ENCODE measurements at regions not wholly inside any gene's neighbourhood (a gene's known extent, or its start where the extent isn't known, plus 50 kb on each side); places are given as distances from the start of the nearest gene placed in this dataset.

DNA sequence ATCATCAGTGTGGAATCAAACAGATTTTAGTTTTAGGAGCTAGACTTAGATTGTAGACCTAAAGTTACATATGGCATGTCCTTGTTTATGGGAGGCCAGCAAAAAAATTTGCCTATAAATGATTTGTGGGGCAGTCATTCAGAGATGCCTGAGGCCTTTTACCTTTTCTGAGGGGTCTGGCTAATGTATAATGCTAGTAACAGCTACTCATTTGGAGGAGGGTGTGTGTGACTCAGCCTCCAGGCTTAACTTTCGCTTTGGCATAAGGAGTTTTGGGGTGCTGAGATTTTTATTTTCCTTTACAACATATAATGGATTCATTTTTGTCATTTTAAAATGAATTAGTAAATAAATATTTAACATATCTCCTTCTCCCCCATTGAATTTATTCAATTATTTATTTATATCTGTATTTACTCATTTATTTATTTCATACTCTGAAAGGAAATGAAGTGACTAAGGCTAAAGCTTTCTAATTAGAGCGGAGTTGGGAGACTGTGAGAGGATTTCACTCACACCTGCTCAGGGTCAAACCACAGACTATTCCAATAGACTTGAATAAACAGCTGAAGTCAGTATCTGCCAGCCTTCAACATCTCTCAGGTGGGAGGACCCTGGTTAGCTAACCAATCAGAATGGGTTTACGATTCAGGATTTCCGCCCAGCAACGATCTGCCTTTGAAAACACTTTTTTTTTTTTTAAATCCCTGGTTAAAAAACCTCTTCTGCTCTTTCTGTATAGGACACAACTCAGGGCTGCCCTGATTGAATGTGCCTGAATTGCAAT, 487.5 kb upstream of the SGCD start:
- no peak for DNase-seq (ENCODE audit: low read depth)

DNA sequence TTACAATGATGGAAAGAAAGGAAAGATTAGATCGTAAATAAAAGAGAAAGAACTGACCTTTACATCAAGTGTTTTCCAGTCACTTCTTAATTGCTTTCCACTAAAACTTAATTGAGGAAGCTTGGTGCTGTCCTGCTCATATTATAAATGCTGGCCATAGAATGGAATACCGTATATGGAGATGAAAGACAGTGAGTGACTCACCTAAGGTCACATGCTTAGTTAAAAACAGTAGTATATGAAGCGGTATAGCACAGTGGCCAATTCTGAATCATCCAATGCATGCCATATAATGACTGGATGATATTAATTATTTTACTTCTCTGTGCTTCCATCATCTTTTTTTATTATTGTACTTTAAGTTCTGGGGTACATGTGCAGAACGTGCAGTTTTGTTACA, 482.4 kb upstream of the SGCD start:
- DNase-seq (ENCODE audit: low read depth), result no peak

DNA sequence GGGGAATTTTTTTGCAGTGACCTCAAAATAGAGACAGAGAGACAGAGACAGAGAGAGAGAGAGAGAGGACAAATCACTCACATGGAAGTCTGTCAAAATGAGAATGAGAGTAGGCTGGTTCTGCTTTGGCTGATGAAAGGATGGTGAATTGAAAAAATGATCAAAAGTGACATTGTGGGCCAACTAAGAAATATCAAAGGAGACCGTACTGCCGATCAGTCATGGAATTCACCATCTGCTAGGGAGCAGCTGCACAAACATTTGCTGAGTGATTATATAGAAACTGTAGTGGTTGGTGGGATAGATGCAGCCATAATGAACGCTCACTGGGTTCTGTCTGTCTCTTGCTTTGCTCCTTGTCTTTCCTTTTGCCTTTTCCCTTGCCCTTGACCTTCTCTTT, 476.6 kb upstream of the SGCD start:
- no peak for DNase-seq (ENCODE audit: low read depth)

DNA sequence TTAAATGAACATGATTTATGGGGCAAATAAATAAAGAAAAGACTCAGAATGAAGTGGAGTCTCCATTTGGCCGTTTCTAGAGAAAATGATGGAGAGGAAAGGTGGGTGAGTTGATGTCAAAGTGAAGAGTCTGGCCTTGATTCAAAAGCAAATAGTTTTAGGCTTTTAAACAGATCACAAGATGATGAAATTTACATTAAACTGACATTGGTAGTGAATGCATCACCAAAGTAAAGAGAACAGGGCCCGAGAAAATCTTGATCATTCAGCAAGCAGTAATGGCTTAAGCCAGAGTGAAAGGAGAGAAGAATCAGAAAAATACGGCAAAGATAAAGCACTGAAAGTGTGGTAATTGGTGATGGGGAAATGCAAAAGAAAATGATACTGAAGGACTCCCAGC, 460.0 kb upstream of the SGCD start:
- no peak for DNase-seq (ENCODE audit: low read depth)

DNA sequence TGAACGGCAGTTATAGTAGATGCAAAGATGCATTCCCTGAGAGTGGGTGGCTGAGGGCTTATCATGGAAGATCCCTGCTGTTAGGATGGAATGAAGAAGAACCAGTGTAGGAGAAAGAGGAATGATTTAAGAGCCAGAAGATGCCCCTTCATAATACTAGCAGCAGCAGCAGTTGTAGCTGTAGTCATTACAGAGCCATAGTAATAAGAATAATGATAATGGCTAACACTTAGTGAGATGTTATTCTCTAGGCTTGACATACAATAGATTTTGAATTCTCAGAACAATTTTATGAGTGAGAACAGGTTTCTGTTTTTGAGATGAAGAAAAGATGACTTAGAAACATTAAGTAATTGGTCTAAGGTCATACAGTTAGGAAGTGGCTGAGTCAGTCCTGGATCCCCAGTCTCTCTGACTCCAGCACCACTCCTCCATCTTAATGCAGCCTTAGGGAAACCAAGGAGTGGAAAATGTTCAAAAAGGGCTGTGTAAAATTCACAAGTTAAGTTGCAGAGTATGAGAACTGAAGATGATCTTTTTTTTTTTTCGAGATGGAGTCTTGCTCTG, 459.4 kb upstream of the SGCD start:
- DNase-seq (ENCODE audit: low read depth), result no peak

DNA sequence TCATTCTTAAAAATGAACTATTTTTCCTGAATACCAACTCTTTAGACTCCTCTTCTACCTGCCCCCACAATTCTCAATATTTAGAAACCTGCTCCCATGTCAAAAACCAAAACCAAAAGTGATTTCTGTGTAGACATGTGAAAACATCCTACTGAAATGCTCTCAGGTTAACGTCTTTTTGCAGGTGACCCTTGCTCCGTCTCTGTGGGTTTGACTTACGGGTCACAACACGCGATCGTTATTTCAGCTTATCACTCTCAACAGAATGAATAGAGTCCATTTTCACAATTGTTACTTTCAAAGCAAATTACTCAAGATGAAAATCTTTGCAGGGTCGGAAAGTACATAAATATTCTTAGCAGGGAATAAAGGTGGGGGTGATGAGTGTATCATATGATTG, 456.3 kb upstream of the SGCD start:
- no peak for DNase-seq (ENCODE audit: low read depth)

DNA sequence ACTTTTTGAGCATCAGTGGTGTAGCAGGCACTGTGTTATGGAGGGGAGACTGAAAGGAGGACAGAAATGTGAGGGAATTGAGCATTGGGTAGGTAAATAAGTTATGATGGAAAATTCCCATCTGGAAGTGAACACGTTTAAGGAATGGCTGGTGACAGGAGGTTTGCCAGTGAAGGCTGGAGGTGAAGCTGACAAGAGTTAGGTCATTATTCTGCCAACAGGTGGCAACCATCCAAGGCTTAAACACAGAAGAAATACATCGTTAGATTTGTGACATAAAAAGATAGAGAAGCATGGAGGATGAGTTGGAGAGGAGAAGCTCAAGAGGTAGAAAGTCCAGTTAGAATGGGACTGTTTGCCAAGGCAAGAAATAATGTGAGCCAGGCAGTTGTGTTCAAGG, 455.3 kb upstream of the SGCD start:
- DNase-seq (ENCODE audit: low read depth), result no peak

DNA sequence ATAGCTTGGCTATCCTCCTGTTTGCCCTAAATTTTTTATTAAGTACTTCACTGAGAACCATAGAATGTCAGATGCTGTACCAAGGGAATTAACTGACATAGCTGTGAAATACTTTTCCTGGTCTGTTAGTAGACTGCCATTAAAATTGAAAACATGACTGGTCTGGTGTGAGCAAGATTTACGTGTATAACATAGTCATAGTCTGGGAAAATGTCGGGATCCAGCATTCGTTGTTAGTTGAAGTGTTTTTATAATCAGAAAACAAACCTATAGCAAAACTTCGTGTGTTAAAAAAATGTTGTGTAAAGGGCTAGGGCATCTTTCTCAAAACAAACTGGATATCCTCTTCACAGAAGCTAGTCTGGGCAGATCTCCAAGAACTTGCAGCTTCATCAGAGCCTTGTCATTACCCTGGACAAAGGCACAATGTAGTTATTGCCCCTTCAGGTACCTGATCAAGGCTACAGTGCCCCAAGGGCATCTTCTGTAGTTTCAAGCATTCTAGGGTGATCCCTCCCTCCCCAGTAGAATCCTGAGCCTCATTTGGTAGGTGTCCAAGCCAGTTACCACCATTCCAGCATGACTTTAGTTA, 454.2 kb upstream of the SGCD start:
- DNase-seq (ENCODE audit: low read depth), result peak; percentile 19

DNA sequence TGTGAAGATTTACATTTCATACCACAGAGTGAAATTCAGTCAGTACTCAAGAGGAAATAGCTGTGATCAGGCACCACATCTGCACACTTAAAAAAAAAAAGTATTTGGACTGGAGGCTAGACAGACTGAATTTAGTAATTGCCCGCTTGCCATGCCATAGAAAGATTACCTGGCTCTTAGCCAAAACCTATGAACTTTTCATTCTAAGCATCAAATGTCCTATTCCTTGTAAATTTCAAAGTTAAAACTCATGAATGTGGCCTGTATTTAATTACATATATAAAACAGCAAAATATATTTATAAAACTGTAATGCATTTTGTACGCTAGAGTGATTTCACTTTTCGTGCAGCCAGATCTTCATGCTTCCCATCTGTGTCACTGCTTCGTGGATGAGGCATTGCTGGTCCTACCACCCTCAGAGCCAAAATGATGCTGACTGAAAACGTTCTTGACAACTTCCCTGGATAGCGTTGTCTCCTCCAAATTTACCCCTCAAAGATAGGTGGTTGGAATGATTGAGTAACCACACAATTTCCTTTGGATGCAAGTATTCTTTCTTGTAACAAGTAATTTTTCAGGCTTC, 447.9 kb upstream of the SGCD start:
- DNase-seq (ENCODE audit: low read depth), result no peak

DNA sequence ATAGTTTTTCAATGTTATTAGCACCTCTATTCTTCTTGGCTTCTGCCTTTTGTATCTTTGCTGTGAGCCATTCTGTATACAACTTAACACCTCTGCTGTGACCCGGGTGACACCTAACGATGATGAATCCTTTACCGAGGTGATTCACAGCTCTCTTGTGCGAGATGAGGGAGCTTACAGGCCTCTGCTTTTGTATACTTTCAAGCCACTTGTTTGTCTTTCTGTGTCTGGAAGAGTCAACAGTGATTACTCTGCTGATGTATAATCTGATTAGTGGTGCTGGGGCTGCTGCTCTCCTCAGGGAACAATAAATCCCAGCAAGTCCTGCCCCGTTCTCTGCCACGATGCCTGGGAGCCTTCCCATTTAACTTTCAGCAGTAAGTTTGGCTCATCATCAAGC, 442.9 kb upstream of the SGCD start:
- no peak for DNase-seq (ENCODE audit: low read depth)

GRCh38 chr5:155885199-155885598, 441.8 kb upstream of the SGCD start:
- DNase-seq (ENCODE audit: low read depth), result no peak

DNA sequence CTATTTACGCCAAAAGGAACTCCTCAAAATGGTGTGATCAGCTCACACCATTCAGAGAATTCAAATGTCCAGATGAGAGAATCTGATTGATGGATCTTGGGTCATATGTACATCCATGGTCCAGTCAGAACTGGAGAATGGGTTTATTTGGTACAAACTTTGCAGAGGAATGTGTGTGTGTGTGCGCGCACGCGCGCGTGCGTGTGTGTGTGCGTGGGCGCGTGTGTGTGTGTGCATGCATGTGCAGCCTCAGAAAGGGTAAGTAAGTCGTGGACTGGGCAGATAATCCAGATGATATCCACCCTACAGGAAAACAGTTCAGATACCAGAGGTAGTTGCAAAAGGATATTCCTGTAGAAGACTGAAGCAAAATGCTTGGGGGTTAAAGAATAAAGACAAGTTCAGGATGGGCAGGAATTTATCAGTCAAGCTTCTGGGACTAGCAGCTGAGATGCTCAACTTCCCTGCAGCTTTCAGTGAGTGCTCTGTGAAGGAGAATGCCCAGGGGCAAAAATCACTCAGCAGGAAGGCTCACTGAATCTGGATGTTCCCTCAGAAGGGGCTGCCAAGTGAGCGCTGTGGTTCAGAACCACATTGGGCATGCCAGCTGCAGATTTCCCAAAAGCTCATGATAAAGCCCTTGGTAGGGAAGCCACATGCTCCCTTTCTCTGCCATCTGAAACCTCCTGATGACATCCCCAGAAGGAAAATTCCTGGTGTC, 440.5 kb upstream of the SGCD start:
- DNase-seq (ENCODE audit: low read depth), result no peak

- DNase-seq (ENCODE audit: low read depth), result no peak
Observed at GRCh38 chr5:155895484-155895883, 431.5 kb upstream of the SGCD start.

- no peak for DNase-seq (ENCODE audit: low read depth)
Observed at GRCh38 chr5:155897761-155898160, 429.2 kb upstream of the SGCD start.

DNA sequence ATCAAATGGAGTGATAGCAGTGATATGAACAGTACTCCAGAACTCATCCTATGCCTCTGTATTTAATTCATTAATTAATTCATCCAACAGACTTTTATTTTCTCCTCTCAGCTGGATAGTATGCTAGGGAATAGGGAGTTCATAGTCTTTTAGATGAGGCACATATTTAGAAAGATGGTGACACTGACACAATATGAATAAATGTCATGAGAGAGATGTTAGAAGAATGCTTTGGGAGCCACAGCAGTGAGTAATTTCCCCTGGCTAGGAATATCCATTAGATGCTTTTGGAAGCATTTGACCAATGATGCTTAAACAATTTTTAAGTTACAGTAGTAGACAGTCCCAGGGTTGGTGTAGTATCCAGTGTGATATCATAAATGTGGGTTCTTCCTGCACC, 428.7 kb upstream of the SGCD start:
- no peak for DNase-seq (ENCODE audit: low read depth)

- DNase-seq (ENCODE audit: low read depth), result no peak
Observed at GRCh38 chr5:155903791-155904190, 423.2 kb upstream of the SGCD start.

DNA sequence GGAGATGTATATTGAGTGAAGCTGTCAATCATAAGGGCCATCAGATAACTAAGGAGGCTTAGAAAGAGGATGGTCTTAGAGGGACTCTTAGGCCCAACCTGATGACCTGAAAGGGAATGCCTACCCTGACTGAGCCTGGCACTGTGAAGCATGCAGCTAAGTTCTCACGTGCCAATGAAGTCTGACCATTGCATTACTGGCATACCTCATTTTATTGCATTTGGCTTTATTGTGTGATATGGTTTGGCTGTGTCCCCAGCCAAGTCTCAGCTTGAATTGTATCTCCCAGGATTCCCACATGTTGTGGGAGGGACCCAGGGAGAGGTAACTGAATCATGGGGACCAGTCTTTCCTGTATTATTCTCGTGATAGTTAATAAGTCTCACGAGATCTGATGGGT, 421.6 kb upstream of the SGCD start:
- no peak for DNase-seq (ENCODE audit: low read depth)

DNA sequence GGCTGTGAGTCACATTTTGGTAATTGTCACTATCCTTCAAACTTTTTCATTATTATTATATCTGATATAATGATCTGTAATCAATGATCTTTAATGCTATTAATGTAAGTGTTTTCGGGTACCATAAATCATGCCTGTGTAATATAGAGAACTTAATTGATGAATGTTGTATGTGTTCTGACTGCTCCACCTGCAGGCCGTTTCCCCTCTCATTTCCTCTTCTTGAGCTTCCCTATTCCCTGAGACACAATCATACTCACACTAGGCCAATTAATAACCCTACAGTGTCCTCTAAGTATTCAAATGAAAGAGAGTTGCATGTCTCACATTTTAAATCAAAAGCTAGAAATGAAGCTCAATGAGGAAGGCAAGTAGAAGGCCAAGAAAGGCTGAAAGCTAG, 420.9 kb upstream of the SGCD start:
- DNase-seq (ENCODE audit: low read depth), result no peak

DNA sequence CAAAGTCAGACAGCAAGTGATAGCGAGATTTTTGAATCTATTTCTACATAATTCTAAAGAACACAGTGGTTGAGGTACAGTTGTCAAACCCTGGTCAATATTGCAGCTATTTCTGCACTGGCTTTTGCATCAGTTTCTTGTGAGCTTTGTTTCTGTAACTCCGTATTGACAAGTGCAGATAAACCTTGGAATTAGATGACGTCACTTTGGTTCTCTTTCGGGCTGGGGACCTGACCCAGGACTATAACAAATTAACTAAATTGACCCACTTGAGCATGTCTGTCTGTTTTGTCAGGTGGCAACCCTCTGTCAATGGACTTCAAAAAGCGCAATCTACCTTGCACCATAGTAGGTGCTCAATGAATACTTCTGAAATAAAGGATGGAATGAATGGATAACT, 418.4 kb upstream of the SGCD start:
- no peak for DNase-seq (ENCODE audit: low read depth)

DNA sequence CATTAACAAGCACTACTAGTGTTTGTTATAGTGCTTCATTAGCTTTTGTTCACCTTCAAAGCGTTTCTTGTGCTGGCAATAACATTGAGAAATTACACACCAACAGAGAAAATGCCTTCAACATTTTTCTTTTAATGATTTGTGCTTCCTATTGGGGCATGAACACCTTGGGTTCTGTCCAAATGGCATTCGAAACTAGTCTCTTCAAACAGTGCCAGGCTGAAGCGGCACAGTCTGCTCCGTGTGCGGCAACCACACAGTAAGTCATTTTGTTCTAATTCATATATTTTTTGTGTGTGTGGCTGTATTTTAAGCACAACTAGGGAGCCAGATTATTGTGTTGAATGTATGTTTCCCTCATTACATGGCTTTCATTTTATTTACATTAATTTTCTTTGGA, 414.7 kb upstream of the SGCD start:
- DNase-seq (ENCODE audit: low read depth), result no peak

GRCh38 chr5:155914766-155915165, 412.2 kb upstream of the SGCD start:
- DNase-seq (ENCODE audit: low read depth), result no peak

GRCh38 chr5:155915601-155916000, 411.4 kb upstream of the SGCD start:
- DNase-seq (ENCODE audit: low read depth), result no peak

DNA sequence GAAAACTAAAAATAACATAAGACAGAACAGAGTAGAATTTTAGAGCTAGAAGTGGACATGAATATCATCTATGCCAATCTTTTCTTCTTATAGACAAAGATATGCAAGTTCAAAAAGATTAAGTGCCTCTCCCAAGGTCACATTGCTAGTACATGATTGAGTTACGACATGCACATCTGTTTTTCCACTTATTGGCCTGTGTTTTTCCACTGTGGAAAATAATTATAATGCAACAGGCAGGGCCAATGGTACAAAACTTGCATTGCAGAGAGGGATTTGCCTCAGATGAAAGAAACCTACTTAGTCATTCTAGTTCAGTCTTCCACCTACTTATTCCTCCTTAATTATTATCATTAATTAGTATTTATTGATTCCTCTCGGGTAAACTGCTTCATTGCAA, 407.8 kb upstream of the SGCD start:
- DNase-seq (ENCODE audit: low read depth), result no peak
